HG03097 (cell line): ENCODE measurements at regions not wholly inside any gene's neighbourhood (a gene's known extent, or its start where the extent isn't known, plus 50 kb on each side); places are given as distances from the start of the nearest gene placed in this dataset.
"Not testable (repeated sequence)": the region's sequence is repeated elsewhere in the genome, so short reads cannot be mapped to it uniquely, and the experiment has no call there.

Source experiments
- ATAC-seq: cut with Tn5 transposase; IDR thresholded peaks from one replicate; pipeline ENCODE4 v1.9.1; 2021; ENCODE audit not compliant: unreplicated experiment, low FRiP score

DNA sequence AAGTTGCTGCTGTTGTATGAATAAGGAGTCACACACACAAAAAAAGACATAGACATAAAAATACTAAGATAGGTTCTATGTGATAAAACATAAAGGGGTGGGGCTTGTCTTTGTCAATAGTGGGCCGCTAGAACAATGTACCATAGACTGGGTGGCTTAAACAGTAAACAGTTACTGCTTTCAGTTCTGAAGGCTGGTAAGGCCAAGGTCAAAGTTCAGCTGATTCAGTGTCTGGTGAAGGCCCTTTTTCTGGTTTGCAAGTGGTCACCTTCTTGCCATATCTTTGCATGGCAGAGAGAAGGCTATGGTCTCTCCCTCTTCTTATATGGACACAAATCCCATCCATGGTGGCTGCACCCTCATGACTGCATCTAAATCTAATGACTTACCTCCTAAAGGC lies 1980.7 kb downstream of the PCDH7 start:
- no peak for ATAC-seq

DNA sequence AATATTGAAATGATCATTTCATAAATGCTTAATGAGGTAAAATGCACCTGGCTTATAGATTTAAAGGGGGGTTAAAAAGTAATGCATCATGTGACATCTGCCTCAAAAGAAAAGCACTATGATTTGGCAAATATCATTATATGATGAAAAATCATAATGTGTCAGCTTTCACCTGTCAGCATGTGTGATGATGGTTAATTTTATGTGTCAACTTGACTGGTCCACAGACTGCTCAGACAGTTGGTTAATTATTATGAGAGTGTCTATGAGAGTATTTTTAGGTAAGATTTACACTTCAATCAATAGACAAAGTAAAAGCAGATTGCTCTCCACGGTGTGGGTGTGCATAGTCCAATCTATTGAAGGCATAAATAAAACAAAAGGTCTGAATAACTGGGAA lies 1986.7 kb downstream of the PCDH7 start:
- no peak for ATAC-seq

DNA sequence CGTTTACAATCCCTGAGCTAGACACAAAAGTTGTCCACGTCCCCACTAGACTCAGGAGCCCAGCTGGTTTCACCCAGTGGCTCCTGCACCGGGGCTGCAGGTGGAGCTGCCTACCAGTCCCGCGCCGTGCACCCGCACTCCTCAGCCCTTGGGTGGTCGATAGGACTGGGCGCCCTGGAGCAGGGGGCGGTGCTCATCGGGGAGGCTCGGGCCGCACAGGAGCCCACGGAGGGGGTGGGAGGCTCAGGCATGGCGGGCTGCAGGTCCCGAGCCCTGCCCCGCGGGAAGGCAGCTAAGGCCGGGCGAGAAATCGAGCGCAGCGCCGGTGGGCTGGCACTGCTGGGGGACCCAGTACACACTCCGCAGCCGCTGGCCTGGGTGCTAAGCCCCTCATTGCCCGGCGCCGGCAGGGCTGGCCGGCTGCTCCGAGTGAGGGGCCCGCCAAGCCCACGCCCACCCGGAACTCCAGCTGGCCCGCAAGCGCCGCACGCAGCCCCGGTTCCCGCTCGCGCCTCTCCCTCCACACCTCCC lies 1996.0 kb downstream of the PCDH7 start:
- ATAC-seq, result not testable (repeated sequence)

- no peak for ATAC-seq
Observed at GRCh38 chr4:32735856-32736590, 2015.9 kb downstream of the PCDH7 start.

- ATAC-seq, result no peak
Observed at GRCh38 chr4:32744211-32744610, 2024.0 kb downstream of the PCDH7 start.

GRCh38 chr4:32745351-32745750 lies 2025.2 kb downstream of the PCDH7 start:
- no peak for ATAC-seq

- ATAC-seq, result no peak
Observed at GRCh38 chr4:32748061-32748460, 2027.9 kb downstream of the PCDH7 start.

GRCh38 chr4:32748498-32748897 lies 2028.3 kb downstream of the PCDH7 start:
- no peak for ATAC-seq

GRCh38 chr4:32752962-32753361 lies 2032.8 kb downstream of the PCDH7 start:
- ATAC-seq, result no peak

- no peak for ATAC-seq
Observed at GRCh38 chr4:32768664-32769389, 2048.7 kb downstream of the PCDH7 start.

GRCh38 chr4:32771491-32771890 lies 2051.3 kb downstream of the PCDH7 start:
- no peak for ATAC-seq

DNA sequence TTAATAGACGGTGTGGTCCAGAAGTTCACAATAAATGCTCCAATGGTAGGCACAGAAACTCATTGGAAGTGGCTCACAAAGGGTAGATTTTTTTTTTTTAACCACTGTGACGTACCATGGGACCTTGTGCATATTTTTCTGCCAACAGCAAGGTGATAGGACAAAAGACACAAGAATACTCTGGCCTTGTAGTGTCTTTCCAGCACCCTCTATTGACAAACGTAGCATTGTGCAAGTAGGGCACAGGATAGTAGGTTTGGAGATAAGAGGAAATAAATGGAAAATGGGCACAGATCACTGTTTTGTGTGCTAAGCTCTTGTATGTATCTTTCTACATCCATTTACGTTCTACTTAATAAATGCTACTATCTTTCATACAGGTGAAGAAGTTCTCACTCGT lies 2054.9 kb downstream of the PCDH7 start:
- no peak for ATAC-seq

DNA sequence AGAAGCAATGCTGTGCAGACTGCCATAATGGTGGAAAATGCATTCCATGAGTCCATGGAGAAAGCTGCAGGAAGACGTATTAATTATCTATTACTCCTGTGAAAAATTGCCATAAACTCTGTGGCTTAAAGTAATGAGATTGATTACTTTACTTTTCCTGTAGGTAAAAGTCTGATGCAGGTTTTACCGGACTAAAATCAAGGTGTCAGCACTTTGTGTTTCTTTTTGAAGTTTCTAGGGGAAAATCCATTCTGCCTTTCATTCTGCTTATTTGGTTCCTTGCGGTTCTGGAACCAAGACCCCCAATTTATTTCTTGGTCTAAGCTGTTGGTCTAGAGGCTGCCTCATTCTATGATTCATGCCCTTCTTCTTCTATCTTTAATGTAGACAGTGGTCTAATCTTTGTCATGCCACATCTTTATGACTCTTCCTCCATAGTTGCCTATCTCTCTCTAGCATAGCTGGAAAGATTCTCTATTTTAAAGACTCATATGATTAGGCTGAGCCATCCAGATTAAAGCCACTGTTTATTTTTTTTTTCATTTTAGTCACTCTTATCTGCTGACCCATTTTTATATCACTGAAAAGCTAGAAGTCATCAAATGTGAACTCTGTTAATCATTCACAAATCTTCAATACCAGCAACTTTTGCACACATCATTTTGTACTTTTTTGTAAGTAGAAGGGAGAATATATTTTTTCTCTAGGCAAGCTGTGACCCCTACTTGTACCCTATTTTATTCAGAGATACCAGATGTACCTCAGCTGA lies 2056.4 kb downstream of the PCDH7 start:
- no peak for ATAC-seq

DNA sequence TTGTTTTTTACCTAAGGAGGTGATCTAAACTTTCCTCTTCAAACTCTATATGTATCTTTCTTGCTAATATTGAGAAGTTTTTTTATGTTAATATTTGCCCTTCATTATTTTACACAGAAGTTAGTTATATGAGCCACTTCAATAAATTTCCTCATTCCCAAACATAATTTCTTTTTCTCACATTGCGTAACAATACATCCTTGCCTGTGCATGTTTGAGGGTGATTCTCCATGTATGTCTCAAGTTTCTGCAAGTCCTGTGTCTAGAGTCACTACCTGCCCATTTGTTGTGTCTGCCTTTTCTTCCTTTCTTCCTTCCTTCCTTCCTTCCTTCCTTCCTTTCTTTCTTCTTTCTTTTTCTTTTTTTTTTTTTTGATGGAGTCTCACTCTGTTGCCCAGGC lies 2057.9 kb downstream of the PCDH7 start:
- ATAC-seq, result no peak

DNA sequence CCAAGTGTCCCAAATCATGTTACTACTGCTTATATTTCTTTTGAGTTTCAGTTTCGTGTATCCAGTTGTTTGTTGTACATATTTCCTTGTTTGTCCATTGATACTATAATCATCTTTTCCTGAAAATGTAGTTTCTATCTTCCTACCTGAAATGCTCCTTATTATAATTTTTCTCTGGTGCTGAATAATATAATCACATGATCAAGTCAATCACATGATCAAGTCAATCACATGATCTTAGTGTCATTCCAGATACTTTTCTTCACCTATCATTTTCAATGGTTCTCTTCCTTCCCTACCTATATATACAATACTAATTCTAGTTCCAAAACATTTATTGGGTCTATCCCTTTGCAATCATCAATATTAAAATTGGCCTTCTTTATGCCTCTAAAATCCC lies 2058.8 kb downstream of the PCDH7 start:
- ATAC-seq, result no peak

DNA sequence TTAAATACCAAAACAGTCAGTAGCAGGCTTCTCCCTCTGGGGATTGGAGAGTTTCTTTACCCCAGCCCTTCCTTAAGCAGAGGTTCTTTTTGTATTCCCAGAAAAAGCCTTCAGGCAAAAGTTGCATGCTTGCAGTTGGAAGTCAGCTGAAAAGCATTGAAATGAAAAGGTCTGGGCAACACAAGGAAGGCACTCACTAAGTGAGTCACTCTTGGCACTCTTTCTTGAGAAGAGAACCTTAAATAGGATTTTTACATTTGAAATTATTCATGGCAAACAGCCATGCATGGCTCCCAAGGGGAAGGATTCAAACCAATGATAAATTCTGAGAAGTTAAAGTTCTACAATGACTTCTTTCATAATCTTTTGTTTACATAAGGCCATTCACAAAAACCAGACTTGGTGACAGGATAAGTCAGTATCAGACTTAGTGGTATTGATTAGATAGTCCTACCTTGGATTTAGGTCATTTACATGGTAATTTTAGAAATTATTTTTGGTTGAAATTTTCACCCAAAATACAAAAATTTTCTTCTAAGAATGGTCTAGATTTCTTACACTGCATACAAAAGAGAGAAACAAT lies 2068.9 kb downstream of the PCDH7 start:
- no peak for ATAC-seq

- ATAC-seq, result no peak
Observed at GRCh38 chr4:32790803-32791202, 2070.6 kb downstream of the PCDH7 start.

- ATAC-seq, result no peak
Observed at GRCh38 chr4:32798471-32799159, 2078.4 kb downstream of the PCDH7 start.

GRCh38 chr4:32824336-32824735 lies 2104.2 kb downstream of the PCDH7 start:
- no peak for ATAC-seq

- no peak for ATAC-seq
Observed at GRCh38 chr4:32826169-32826568, 2106.0 kb downstream of the PCDH7 start.
